ENCODE measurements at regions not wholly inside any gene's neighbourhood (a gene's known extent, or its start where the extent isn't known, plus 50 kb on each side); places are given as distances from the start of the nearest gene placed in this dataset.

DNA sequence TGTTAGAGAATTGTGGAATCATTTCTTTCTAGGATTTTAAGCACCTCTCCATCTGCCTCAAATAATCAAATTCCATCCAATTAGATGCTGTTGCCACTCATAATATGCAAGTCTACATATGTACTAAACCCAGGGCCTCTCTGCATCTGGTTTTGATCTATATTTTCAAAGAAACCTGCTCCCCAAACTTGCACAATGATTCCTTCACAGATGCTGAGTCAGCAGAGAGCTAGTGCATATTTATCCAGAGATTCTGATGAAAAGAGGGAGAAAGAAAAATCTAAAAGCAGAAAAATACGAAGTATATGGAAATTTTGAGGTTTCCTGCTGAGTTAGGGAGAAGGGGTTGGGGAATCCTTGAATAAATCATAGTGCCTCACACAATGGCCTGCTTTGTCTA is 235.1 kb upstream of the RBFOX1 start:
- DNase-seq (ENCODE audit: low read depth) = no peak

DNA sequence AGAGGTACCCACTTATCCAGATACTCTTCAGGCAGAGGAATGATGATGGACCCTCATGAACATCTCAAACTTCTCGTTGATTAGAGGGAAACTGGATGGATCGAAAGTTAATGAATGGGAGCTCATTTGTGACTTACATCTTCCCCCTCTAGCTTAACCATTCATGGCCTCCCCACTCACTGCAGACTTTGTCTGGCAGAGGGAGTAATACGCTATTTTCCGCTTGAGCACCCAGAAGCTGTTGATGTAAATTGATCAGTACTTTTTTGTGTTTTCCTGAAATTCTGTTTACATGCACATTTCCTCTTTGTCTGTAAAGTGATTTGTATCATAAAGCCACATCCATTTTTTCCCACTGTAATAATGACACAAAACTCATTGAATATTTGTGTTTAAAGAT is 239.1 kb upstream of the RBFOX1 start:
- no peak for DNase-seq (ENCODE audit: low read depth)

DNA sequence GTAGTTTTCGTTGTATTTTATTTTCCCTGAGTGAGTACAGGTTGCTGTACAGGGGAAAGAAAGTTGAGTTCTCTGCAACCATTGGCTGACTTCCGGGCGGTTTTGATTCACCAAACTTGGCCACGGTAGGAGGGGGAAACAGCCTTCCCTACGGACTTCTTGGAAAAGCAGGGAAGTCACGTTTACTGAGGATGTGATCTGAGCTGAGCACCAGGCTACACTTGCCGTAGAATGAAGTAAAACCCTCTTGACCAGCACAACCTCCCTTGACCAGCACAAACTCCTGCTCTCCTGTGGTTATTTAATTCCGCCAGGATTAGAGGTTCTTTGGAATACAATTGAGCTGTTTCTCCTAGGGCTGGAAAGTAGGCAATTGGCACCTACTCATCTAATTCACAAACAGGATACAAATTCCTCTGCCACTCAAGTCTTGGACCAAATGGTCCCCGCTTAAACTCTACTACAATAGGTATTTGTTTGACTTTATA is 242.0 kb upstream of the RBFOX1 start:
- DNase-seq (ENCODE audit: low read depth) = no peak

DNA sequence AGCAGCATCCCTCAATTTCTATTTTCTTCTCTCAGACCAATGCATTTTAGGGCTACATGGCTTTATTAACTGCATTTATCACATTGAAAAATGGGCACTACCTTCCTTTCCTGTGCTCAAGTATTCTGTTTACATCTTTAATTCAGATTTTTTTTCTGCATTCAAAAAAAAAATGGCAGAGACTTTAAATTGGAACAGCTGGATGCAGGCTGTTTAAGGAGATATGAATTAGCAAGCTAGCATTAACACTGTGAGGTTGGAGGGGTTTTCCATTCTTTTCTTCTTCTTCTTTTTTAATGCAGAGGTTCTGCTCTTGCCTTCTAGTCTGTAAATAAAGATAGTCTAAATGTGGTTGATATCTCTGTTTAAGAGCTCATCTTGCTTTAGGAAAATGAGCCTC is 242.9 kb upstream of the RBFOX1 start:
- DNase-seq (ENCODE audit: low read depth) = no peak

DNA sequence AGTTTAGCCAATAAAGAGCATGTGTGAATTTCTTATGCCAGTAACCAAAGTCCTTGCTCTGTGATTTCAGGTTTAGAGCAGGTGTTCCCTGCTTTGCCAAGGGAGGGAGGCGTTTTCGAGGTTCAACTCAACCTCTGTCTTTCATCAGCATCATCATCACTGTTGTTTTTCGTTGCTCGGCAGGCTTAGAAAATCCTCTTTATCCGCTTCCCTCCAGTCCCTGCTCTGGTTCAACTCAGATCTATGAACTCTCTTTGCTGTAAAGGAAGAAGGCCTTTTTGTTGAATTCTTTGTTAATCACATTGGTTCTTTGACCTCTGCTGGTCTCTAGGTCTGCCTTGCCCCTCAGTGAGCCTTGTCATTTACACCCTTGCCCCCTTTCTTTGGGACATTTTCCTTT is 243.9 kb upstream of the RBFOX1 start:
- no peak for DNase-seq (ENCODE audit: low read depth)

DNA sequence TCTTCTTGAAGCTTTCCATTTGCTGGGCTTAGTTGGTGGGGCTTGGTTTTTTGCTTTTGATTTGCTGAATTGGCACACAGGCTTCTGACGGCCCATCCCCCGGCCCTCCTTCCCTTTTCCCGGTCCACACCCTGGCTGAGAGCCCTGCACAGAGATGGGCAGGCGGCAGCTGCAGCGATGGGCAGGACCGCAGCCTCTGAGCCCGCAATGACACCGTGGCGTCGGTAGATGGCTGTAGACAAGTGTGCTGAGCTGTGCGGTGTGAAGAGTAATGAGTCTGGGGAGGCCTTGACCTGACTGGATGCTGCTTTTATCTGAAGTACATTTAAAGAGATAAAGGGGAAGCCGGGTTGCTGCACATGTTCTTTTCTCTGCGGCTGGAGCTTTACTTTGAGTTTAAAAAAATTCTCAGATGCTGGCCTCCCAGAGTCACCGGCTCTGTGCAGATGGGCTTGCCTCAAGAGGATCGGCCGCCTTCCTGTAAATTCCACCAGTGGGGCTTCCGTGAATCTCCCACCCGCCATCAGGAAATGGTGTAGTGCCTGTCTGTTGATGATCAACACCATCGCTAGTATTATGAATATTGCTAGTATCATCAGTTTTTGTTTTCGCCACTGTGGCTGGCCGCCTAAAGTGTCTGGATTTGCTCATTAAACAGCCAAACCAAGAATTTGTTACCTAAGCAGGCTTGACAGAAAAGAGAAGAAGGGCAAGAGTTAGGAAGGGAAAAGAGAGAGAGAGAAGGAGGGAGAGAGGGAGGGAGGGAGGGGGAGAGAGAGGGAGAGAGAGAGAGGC is 245.6 kb upstream of the RBFOX1 start:
- DNase-seq (ENCODE audit: low read depth) = no peak

DNA sequence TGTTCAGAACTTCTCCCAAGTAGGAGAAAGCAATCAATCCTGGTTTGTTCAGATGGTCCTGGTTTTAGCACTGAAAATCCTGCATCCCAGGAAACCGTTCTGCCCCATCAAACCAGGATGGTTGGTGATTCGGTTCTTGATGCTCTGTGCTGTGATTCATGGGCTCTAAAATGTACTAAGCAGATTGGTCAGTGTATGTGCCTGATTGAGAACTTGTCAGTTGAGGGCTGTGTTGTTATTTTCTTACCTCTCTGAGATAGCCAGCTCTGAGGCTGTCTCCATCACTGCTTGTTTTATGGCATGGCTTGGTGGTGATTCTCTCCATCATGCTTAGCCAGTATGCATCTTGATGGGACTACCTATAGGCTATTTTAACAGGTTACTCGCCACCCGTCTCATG is 246.9 kb upstream of the RBFOX1 start:
- no peak for DNase-seq (ENCODE audit: low read depth)

GRCh38 chr16:7083096-7083495 is 249.5 kb upstream of the RBFOX1 start:
- no peak for DNase-seq (ENCODE audit: low read depth)

DNA sequence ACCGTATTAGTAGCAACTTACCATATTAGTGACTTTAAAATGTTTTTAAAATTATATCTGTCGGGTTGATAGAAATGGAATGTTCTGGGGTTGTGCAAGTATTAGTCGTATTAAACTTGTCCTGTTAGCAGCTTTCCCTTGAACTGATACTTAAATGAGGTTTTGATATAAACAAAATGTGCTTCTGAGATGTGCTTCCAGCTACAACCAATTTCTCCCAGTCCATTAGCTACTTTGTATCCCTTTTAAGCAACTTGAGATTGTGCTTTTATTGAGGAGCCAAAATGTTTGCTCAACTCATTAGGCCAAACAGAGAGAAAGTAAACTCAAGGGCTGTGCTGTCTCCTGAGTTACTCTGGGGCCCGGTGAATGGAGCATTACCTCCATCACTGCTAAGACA is 255.0 kb upstream of the RBFOX1 start:
- no peak for DNase-seq (ENCODE audit: low read depth)

GRCh38 chr16:7074715-7075114 is 257.9 kb upstream of the RBFOX1 start:
- DNase-seq (ENCODE audit: low read depth) = no peak

GRCh38 chr16:7057458-7057857 is 275.2 kb upstream of the RBFOX1 start:
- no peak for DNase-seq (ENCODE audit: low read depth)

DNA sequence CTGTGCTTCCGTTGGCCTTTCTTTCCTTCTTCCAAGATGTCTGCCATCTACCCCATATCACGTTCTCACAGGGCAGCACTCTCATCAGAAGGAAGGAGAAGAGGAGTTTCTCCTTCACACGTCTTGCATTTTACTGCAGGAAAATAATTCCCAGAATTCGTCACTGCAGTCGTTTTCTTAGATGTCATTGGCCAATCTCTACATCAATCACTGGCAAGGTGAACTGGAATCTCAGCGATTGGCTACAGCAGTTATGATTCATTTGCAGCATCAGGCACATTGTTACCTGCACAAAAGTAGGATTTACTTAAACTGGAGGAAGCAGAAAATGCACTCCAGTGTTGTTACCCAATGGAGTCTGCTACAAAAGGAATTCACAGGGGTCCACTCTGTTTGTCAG is 277.2 kb upstream of the RBFOX1 start:
- DNase-seq (ENCODE audit: low read depth) = no peak

GRCh38 chr16:7051591-7052349 is 280.9 kb upstream of the RBFOX1 start:
- DNase-seq (ENCODE audit: low read depth) = no peak

DNA sequence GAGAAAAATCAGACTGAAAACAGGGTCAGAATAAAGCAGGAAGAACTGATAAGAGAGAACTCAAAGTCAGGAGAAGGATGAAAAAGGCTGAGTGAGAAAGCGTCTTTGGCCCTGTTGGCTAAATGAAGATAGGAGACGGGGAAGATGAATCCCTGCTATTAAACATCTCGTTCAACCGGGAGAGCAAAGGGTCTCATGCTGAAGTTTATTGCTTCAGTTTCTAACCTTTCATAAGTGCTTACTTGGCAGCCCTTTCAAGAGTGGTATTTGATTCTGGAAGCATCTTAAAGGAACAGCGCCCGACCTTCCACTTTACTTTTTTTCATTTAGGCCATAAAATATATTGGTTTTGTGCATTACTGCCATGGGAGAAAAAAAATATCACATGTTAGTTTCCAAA is 288.3 kb upstream of the RBFOX1 start:
- no peak for DNase-seq (ENCODE audit: low read depth)

- no peak for DNase-seq (ENCODE audit: low read depth)
Observed at GRCh38 chr16:7038475-7038874, 294.2 kb upstream of the RBFOX1 start.

GRCh38 chr16:7037495-7037894 is 295.1 kb upstream of the RBFOX1 start:
- DNase-seq (ENCODE audit: low read depth) = no peak

DNA sequence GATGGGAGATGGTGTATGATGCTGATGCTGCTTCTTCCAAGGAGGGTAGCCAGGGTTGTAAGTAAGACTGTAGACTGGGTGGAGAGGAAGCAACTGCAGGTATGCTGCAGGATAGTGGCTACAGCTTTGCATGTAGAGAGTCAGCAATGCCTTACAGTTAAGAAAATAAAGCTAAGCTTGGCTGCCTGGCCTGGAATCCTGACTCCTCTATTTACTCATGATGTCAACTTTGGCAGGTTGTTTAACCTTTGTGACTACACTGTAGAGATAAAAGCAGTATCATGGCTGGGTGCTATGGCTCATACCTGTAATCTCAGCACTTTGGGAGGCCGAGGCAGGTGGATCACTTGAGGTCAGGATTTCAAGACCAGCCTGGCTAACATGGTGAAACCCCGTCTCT is 301.6 kb upstream of the RBFOX1 start:
- no peak for DNase-seq (ENCODE audit: low read depth)

GRCh38 chr16:7027401-7027800 is 305.2 kb upstream of the RBFOX1 start:
- DNase-seq (ENCODE audit: low read depth) = no peak

DNA sequence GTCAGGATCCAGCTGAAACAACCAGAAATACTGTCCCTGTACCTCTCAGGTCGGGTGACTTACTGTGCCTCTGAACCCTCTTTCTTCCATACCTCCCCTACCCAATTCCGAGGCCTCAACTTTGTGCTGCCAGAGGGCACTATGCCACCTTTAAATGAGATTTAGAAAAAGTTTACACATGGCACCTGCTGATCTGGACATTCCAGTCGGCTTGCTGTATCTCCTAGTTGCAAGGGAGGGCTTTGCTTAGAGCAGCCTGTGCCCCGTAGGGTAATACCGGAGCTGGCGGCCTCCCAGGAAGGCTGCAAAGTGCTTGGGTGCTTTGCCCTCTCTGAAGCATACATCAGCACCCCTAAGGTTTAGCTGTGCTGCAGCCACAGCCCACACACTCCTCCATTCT is 306.0 kb upstream of the RBFOX1 start:
- no peak for DNase-seq (ENCODE audit: low read depth)

- no peak for DNase-seq (ENCODE audit: low read depth)
Observed at GRCh38 chr16:7025616-7026190, 306.9 kb upstream of the RBFOX1 start.

- no peak for DNase-seq (ENCODE audit: low read depth)
Observed at GRCh38 chr16:7021653-7022275, 310.9 kb upstream of the RBFOX1 start.

DNA sequence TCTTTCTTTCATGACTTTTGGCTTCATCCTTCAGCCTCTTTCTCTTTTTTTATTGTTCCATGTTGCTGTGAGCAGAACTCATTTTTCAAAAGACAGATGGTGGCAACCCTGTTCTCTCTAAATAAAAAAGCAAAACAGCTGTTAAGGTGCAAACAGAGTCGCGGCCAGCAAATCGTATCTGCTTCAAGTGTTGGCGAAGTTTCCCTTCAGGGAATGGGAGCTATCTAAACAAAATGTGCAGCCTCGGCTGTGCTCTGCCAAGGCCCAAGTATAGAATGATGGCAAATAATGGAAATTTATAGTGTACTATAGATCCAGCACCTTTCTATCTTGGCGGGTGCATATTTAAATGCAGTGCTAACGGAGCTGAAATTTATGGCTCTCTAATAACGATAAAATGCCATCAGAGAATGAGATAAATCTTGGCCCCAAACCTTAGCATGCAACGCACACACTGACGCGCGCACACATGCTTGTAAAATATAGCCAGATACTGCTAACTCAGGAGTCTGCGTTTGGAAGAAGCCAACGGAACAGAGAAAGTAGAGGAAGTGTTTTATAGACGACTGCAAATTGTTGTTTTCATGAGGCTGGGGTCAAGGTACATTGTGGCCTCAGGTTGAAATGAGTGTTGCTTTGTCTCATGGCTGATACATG is 315.5 kb upstream of the RBFOX1 start:
- DNase-seq (ENCODE audit: low read depth) = no peak
